NCI-H2196 treated with DMSO at 0.1 percent for 48 hours (cell line): ENCODE measurements at regions not wholly inside any gene's neighbourhood (a gene's known extent, or its start where the extent isn't known, plus 50 kb on each side); places are given as distances from the start of the nearest gene placed in this dataset.

Experiments used
- DNase-seq: peaks from one replicate; lab custom pipeline; 2025; ENCODE audit not compliant: unreplicated experiment; lab: John Stamatoyannopoulos, UW

DNA sequence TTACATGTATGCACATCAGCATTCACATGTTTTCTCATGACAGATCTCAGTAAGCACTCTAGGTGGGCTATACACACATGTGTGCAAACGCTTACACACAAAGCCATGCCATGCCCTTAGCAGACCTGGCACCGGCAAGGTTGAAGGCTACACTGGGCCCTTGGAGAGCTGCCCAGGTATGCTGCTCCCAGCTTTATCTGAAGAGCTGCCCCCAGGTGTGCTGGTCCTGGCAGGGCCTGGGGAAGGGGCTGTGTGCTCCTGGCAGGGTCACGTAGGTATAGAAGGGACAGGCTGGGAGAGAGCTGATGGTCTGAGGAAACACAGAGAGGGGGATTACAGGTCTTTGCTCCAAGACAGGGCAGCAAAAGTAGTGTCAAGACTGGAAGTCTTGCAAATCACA is 146.7 kb upstream of the VANGL1 start:
- no peak for DNase-seq

DNA sequence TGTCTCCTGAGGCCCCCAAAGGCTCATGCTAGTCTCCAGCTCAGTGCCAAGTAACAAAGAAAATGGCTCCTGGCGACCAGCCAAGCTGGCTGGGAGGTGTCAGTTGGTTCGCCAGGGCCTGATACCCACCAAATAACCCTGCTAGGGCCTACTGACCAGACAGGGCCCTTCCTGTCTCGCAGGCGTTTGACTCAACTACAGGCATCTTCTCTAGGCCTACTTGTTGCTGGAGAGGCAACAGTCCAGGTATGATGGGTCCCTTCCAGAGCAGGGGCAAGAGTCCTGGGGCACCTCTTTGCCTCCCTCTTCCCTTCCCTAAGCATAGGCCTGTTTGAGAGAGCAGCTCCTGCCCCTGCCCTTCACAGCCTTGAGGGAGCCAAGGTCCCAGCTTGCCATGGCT is 147.9 kb upstream of the VANGL1 start:
- DNase-seq: no peak

DNA sequence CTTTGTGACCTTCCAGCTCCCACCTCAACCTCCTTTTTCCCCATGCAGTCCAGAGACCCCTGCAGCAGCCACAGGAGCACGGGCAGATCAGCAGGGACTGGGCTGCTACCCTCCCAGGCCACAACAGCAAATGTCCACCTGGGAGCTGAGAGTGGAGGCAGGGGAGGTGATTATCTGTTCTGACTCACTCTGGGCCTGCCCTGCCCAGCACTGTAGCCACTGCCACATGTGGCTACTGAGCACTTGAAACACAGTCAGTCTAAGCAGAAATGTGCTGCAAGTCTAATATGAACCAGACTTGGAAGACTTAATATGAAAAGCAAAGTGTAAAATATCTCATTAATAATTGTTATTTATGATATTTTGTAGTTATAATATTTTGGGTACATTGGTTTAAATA is 148.9 kb upstream of the VANGL1 start:
- DNase-seq: no peak

DNA sequence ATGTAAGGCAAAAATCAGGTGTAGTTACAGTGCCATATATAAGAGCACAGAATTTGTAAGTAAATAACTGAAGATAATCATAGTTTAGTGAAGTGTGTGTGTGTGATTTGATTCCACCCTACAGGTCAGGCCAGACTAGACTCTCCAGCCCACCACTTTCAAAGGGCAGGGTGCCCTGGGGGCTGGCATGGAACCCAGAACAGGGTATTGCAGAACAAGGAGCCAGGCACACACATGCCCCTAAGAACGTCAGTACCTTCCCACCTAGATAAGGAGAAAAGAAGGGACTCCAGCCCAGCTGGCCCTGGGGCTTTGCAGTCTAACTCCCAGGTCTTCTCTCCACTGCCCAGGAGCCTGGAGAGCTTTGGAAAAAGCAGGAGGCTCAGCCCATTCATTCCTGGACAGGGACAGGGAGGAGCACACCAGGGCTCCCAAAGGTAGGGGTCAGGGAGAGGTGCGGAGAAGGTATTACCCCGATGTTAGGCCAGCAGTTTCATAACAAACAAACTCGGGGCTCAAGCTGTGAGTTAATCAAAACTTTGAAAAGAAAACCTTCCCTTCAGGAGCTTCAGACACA is 149.7 kb upstream of the VANGL1 start:
- DNase-seq: no peak

DNA sequence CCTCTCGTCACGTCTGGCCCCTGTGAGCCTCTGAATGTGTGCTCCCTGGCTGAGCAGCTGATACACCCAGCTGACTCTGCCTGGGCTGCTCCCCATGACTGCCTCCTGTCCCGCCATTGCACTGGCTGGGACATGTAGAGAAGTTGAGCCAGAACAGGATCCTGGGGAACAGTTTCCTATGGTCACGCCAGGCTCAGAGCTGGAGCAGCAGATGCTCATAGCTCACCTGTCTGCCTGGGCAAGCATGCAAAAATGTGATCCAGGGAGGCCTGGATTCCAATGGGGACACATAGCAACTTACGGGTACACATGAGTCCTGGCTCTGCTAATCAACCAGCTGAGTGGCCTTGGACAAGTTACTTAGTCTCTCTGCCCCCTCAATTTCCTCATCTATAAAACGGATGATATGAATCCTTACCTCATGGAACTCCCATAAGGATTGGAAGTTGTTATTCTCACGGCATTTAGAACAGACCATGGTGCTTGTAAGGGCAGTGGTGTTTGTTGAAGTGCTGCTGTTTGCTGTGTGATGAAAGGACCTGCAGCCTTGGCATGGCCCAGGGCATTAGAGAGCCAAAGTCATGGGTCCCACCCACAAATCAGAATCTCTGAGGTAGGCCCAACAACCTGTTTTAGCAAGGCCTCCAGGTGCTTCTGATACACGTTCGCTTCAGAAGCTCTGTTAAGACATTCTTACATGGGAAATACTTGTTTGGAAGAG is 150.3 kb upstream of the VANGL1 start:
- DNase-seq: no peak

DNA sequence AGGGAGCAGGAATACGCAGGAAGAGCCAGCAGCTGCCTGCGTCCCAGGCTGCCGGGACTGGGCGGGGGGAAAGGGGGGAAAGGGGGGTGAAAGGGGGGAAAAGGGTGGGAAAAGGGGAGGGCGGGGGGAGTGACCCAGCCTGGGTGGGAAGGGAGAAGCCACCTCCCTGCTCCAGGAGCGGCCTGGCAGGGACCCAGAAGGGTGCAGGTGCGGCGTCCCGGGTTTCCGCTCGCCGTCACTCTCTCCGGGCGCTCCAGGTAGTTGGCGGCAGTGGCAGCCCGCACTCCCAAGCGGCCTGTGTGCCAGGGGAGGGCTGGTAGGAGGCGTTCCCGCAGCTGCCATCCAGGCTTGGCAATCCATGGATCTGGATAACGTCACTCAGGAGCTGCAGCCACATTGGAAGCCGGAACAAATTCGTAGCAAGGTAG is 141.0 kb upstream of the NGF start:
- peak; percentile 45 for DNase-seq

DNA sequence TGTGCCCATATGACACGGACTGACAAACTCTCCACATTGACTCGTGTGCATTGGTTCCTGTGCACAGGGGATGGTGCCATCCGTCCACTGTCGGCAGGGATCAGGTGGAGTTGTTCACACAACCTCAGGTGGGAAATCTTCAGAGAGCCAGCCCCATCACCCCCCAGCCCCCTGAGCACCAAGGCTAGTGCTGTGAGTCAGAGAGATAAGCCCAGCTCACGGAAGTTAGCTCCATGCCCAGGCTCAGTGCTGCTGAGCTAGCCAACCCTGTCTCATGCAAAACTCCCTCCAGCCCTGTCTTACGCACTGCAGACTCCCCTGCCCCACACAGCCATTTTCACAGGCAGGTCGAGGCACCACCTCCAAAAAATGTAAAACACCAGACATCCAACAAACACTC is 139.0 kb upstream of the NGF start:
- no peak for DNase-seq

DNA sequence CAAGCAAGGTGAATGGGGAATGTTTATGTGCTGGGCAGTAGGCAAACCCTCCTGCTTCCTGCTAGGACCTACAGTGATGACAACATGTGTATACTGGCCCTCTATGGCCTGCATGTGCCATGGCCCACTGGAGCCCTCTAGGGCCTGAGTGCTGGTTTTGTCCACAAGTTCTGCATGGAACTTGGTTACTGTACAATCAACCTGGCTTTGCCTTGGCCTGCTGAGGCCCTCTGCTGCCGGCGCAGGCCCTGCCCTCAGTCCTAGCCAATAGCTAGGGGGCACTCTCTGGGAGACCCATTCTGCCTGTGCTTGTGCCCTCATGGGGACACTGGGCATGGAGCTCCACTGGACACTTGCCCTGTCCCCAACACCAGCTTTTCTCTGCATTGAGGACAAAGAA is 138.6 kb upstream of the NGF start:
- no peak for DNase-seq

DNA sequence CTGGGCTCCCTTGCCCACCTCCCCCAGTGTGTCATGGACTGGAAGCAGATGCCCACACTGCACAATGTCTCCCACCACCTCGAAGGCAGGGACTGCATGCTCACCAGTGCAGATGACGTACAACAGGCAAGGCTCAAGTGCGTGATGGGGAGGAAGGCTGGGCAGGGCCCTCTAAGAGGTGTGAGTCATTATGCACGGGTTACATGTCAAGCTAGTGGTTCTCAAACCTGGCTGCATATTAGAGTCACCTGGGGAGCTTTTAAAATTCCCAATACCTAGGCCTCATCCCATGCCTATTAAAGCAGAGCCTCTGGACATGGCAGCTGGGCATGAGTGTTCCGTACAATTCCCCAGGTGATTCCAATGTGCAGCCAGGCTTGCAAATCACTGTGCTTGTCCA is 137.9 kb upstream of the NGF start:
- no peak for DNase-seq

DNA sequence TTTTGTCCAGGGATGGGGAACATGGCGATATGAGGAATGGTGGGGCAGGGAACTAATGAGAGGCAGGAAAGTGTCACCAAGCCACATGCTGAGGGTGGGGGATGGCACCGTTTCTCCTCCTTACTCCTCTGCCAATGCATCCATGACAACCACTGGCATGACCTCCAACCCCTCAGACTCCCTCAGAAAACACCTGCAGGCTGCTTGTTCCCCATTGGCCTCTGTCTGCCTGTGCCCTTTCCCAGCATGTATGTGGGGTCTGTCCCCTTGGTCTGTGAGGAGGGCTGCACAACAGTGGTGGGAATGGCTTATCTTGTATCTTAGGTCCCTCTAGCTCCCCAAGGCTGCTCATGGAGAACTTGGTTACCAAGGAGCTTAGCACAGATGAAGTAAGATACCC is 137.2 kb upstream of the NGF start:
- no peak for DNase-seq

DNA sequence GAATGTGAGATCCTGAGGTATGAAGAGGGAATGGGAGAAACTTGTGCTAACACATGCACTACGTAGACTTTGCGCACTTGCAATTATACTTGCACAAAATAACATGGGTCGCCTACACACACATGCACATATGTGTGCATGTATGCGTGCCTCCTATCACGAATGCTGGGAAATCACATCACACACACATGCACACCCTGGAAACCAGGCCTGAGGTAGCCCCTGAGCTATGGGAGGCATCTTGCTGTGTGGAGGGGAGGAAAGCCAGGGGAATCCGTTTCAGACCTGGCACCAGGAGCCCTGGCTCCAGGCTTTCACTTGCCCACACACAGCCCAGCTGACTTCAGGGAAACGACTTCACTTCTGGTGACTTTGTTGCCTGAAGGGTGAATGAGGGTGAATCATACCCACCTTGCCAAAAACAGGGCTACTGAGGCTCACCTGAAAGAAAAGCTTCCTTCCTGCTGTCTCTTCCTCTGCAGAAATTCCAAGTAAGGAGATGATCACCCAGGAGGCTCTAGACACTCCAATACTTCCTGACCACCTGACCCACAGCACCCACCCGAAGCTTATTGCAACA is 136.0 kb upstream of the NGF start:
- no peak for DNase-seq

DNA sequence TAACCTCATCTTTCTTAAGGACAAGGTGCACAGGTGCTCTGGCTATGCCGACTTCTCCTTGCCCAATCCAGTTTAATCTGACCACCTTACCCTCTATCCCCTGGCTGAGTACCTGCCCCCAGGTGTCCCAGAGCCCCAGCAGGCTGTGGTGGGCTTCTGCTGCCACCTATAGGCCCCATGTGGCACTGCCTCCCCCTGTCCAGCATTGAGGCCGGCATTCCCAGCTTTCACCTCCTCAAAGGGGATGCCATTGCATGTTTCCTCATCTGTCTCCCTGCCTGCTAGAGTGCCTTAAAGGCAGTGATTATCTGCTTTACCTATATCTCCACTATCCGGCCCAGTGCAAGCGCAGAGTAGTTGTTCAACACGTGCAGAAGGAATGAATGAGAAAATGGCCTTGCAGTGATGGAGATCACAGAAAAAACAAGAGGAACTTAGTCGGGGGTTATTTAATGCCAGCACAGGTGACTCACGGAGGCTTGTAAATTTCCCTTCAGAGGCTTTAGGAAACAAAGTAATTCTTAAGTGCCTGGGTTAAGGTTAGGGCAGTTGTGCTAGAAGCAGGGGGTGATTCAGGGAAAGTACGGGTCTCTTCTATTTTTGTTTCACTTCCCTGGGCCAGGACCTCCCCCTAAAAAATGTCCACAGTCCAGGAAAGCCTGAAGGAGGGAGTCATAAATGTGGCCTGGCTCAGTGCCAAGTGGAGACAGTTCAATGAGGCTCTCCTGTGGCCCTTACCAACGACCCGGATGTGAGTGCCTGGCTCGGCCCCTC is 131.8 kb upstream of the NGF start:
- DNase-seq: no peak

DNA sequence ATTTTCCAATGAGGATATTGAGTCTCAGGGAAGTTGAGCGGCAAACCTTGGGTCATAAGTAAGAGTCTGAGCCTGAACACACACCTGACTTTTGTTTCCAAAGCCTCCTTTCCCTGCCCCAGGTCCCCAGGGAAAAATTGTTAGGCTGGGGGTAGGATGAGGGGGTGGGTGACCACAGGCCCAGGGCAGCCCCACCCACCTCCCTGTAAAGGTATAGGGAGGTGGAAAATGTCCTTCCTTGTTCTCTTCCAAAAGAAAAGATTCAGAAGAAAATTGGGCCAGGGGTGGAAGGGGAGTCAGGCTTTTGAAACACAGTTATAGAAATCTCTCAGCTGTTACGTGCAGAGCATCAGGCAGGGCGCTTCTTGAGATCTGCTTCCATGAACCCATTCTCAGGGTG is 129.7 kb upstream of the NGF start:
- no peak for DNase-seq

DNA sequence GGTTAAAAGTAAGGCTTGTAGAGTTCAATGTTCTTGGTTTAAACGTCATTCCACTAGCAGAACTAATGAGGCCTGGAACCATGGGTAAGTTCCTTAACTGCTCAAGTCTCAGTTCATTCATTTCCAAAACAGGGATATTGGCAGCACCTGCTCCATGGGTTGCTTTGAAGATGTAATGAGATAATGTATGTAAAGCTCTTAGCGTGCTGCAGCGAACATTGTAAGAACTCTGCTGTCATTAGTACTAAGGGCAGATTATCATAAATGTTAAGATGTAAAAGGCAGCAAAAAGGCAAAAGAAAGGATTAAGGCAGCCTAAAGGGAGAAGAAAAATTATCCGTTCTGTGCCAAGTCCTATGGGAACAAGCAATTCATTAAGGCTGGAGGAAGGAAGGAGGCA is 129.1 kb upstream of the NGF start:
- DNase-seq: no peak

DNA sequence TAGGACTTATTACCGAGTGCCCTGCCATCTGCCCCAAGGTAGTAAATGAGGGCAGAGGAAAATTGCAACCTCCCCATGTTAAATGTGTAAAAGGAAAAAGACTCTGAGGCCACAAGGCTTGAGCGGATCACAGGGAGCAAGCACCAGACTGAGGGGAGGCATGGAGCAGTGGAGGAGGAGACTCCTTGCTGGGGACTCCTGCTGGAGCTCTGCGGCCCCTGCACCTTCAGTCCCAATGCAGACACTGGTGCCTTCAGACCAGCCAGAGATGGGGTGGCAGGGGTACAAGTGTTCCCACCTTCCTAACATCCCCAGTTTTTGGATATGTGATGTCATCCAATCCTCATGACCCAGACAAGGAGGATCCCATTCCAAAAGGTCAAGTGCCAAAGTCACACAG is 128.4 kb upstream of the NGF start:
- DNase-seq: no peak

DNA sequence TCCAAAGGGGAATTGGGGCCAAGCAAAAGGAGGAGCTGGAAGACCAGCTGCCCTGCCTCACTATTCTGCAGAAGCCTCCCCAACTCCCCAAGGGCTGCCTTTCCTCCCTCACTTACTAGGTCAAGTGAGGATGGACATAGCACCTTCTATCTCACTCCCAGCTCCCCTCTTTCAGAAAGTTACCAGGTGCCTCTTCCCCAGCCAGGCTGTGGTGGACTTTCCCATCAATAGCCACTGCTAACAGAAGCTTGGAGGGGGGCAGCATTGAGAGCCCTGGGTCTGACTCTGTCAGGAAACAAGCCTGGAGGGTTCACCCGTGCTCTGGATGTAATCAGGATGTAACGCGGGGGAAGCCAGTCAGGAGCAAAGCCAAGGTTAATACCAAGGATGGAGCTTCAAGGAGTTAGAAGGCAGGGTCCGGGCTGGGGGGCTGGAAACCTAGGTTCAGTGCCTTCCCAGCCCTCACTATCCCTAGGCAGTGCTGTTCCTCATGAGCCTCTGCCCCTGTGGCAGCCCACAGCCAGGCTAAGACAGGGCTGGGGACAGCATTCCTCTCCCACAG is 127.8 kb upstream of the NGF start:
- no peak for DNase-seq

DNA sequence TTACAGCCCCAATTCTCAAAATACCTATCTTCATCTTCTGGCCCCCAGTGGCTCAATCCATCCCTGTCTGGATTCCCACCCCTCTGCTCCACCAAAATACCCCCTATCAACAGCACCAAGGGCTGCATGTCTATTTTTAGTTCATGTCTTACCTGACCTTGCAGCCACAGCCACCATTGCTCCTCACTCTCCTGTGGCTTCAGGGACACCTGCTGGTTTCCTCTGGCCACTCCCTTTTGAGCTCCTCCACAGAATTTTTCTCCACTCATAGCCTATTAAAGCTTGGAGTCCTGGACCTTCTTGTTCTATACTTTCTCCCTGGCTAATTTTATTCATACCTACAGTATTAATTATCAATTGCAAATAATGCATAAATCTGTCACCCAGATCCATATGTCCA is 125.3 kb upstream of the NGF start:
- DNase-seq: no peak

DNA sequence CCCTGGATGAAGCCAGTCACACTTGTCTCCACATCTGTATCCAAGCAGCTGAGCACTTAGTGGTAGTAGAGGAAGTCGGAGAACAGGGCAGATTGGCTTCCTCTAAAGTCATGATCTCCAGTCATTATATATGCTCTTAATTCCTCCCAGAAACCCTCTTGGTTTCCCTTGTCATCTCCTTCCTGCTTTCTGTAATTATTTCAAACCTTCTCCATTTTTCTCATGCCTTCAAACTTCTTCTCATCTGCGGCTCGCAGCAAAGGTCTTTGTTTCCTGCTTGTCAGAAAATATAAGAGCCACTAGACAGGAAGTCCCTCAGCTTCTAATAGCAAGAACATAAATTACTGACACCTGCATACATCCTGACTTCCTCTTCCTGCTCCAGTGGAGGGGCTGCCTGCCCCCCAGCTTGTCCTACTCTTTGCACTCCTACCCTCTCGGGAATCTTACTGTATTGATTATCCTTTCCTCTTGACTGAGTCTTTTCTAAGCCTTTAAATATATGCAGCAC is 124.6 kb upstream of the NGF start:
- DNase-seq: no peak

DNA sequence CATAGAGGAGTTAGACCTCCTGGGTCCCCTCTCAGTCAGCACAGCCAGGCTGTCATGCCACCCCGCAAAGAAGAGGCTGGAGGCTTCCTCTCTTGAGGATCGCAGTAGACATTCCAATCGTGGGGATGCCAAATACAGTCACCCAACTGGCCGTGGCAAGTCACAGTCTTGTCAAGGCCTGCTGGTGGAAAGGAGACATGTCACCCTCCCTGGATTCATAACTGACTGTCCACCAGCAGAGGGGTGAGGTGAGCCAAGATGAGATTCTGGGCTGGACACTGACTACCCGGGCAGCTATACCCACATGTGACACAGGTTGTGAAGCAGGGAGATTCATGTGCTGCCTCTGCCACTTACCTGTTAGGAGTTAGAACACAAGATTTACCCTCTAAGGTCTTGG is 123.5 kb upstream of the NGF start:
- no peak for DNase-seq

DNA sequence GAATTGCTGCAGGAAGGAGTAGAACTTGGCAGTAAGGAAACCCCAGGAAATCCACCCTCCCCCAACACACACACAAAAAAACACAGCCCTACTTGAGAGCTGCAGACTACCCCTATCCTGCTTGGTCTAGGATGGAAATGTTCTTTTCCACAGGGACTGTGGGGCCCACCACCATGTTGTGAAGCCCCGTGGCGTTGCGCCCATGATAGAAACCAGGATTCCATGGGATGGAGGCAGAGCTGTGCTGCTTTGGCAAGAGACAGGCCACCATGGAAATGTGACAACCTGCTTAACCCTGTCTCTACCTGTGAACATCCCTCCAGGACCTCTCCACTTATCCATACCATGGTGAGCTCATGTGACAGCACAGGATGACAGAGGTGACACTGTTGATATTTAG is 121.1 kb upstream of the NGF start:
- no peak for DNase-seq

DNA sequence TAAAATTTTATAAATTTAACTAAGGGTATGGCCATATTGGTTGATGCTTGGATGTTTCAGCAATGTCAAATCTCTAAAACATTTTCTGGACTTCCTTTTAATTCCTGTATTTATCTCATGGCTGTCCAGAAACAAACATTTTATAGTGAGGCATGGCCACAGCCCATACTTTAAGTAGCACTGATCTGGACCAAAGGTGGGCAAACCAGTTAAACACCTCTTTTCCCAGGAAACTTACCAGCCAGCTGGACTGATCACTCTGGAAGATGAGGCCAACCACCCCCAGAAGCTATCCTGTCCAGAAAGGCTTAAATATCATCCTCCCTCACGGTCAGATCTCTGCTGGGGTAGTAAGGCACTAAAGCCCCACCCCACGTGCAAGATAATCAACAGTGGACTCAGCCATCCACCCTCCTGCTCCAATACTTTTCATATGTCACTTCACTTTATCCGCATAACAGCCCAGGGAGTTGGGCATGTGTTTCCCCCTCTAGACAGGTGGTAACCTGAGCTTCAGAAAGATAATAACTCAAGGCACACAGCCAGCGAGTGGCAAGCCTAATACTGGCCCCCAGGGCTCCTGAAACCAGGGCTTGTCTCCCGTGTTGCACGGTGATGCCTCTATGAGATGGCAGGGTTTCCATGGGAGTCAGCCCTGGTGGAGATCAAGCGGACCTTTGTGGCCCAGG is 120.5 kb upstream of the NGF start:
- DNase-seq: no peak
